NB4 (cell line): ENCODE measurements at regions not wholly inside any gene's neighbourhood (a gene's known extent, or its start where the extent isn't known, plus 50 kb on each side); places are given as distances from the start of the nearest gene placed in this dataset.

Experiments used
- MYC ChIP-seq: IDR thresholded peaks from 2 replicates; pipeline ENCODE4 v1.6.1; 2011; ENCODE audit warnings: low read depth, low read length
- POLR2A ChIP-seq: IDR thresholded peaks from 2 replicates; pipeline ENCODE4 v1.6.1; 2011; ENCODE audit warnings: mild to moderate bottlenecking; ENCODE audit not compliant: insufficient read length; ENCODE audit errors: extremely low read depth
- TF ChIP-seq, protein P1 (sequence below): IDR thresholded peaks from one replicate; pipeline ENCODE4 v1.5.1; 2012; ENCODE audit warnings: low read depth, low read length
- TF ChIP-seq, protein P2 (sequence below): IDR thresholded peaks from 2 replicates; pipeline ENCODE4 v1.6.1; 2011; ENCODE audit warnings: low read depth, low read length

- TF ChIP-seq, protein P1, sequence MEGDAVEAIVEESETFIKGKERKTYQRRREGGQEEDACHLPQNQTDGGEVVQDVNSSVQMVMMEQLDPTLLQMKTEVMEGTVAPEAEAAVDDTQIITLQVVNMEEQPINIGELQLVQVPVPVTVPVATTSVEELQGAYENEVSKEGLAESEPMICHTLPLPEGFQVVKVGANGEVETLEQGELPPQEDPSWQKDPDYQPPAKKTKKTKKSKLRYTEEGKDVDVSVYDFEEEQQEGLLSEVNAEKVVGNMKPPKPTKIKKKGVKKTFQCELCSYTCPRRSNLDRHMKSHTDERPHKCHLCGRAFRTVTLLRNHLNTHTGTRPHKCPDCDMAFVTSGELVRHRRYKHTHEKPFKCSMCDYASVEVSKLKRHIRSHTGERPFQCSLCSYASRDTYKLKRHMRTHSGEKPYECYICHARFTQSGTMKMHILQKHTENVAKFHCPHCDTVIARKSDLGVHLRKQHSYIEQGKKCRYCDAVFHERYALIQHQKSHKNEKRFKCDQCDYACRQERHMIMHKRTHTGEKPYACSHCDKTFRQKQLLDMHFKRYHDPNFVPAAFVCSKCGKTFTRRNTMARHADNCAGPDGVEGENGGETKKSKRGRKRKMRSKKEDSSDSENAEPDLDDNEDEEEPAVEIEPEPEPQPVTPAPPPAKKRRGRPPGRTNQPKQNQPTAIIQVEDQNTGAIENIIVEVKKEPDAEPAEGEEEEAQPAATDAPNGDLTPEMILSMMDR, result no peak
- TF ChIP-seq POLR2A (no peak), MYC (no peak)
- TF ChIP-seq, protein P2, sequence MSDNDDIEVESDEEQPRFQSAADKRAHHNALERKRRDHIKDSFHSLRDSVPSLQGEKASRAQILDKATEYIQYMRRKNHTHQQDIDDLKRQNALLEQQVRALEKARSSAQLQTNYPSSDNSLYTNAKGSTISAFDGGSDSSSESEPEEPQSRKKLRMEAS, result no peak
These were observed 161.9 kb upstream of the KCTD3 start for GRCh38 chr1:215405211-215405610.
